ENCODE measurements at regions not wholly inside any gene's neighbourhood (a gene's known extent, or its start where the extent isn't known, plus 50 kb on each side); places are given as distances from the start of the nearest gene placed in this dataset.

DNA sequence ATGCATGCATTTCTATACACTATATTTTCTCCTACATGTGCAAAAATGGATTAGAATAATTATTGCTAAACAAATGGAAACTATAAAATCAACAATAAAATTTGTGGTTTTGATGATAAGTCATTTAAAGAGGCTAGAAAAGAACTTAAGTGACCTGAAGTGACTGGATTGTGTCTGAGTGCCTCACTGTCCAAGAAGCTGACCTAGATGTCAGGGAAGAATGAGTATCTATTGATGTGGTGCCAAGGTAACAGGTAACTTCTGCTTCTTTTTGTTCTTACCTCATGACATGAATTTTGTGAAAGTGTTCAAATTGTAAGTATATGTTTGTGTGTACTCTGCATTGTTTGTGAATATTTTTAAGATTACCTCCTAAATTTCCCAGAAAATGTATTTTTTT, 1623.9 kb upstream of the ACVR2A start:
- TF ChIP-seq CTCF (IDR thresholded peaks at IDR 0.05) (no peak), POLR2AphosphoS5 (IDR thresholded peaks at IDR 0.05; ENCODE audit: low read depth, low read length) (no peak)
